HFF-Myc (cell line): ENCODE measurements at regions not wholly inside any gene's neighbourhood (a gene's known extent, or its start where the extent isn't known, plus 50 kb on each side); places are given as distances from the start of the nearest gene placed in this dataset.

Experiments
- DNase-seq: peaks from one replicate; pipeline ENCODE4 v3.0.0-alpha.2; 2011; ENCODE audit warnings: low read depth; ENCODE audit errors: extremely low read depth
- H3K4me3 ChIP-seq: replicated peaks from 2 replicates; pipeline ENCODE4 v1.5.1; 2011; ENCODE audit warnings: low read depth, mild to moderate bottlenecking, control low read depth, low read length
- CTCF ChIP-seq: IDR thresholded peaks from 2 replicates; pipeline ENCODE4 v1.5.1; 2012; ENCODE audit warnings: mild to moderate bottlenecking, low read depth, low read length, control low read depth; ENCODE audit errors: missing control alignments

- no peak overlapping the region for H3K4me3 ChIP-seq
- no peak for DNase-seq
- TF ChIP-seq CTCF: no peak
Measured at GRCh38 chrX:150165776-150166610, 197.1 kb upstream of the MAMLD1 start.

GRCh38 chrX:150167482-150168324 lies 195.4 kb upstream of the MAMLD1 start:
- no peak for TF ChIP-seq CTCF
- no peak for DNase-seq
- no peak overlapping the region for H3K4me3 ChIP-seq

- no peak for DNase-seq
- no peak overlapping the region for H3K4me3 ChIP-seq
- TF ChIP-seq CTCF: no peak
Measured at GRCh38 chrX:150182161-150182560, 181.0 kb upstream of the MAMLD1 start.

GRCh38 chrX:150184491-150184890 lies 178.6 kb upstream of the MAMLD1 start:
- no peak for TF ChIP-seq CTCF
- H3K4me3 ChIP-seq: no peak overlapping the region
- no peak for DNase-seq

- H3K4me3 ChIP-seq: no peak overlapping the region
- DNase-seq: no peak
- TF ChIP-seq CTCF: no peak
Measured at GRCh38 chrX:150185766-150186165, 177.4 kb upstream of the MAMLD1 start.

GRCh38 chrX:150192816-150193215 lies 170.3 kb upstream of the MAMLD1 start:
- H3K4me3 ChIP-seq: no peak overlapping the region
- TF ChIP-seq CTCF: no peak
- DNase-seq: no peak
